Activated CD8-positive, alpha-beta T cell treated with anti-CD3 and anti-CD28 coated beads for 36 hours (primary cell): ENCODE measurements at regions not wholly inside any gene's neighbourhood (a gene's known extent, or its start where the extent isn't known, plus 50 kb on each side); places are given as distances from the start of the nearest gene placed in this dataset.

ENCODE experiments used
- ATAC-seq: fragments of 200-7000 bp; cut with Tn5 transposase; one replicate; pipeline ENCODE4 v1.10.0; 2021; ENCODE audit warnings: mild to moderate bottlenecking, moderate library complexity
- CTCF ChIA-PET: fragments of 350-600 bp; sonication (Branson Sonifier 250); formaldehyde crosslinking; loops from one replicate; lab custom pipeline; 2021; ENCODE audit warnings: antibody characterized with exemption; lab: Charles Lee
- POLR2A ChIA-PET: fragments of 350-600 bp; sonication (Branson Sonifier 250); formaldehyde crosslinking; loops from one replicate; lab custom pipeline; 2021; ENCODE audit warnings: antibody characterized with exemption; lab: Charles Lee
- DNase-seq: peaks from one replicate; pipeline ENCODE4 v3.0.0-alpha.2; 2020
- H3K27ac Mint-ChIP-seq: one replicate; pipeline ENCODE4 v1.8.0; 2021; ENCODE audit warnings: mild to moderate bottlenecking, mixed read lengths
- H3K27me3 Mint-ChIP-seq: one replicate; pipeline ENCODE4 v1.8.0; 2021; ENCODE audit warnings: mixed read lengths
- H3K36me3 Mint-ChIP-seq: one replicate; pipeline ENCODE4 v1.8.0; 2021; ENCODE audit warnings: low read depth, mixed read lengths
- H3K4me1 Mint-ChIP-seq: one replicate; pipeline ENCODE4 v1.8.0; 2021; ENCODE audit warnings: low read depth, mixed read lengths
- H3K4me3 Mint-ChIP-seq: one replicate; pipeline ENCODE4 v1.8.0; 2021; ENCODE audit warnings: mild to moderate bottlenecking, moderate library complexity, mixed read lengths
- H3K9me3 Mint-ChIP-seq: one replicate; pipeline ENCODE4 v1.8.0; 2021; ENCODE audit warnings: mixed read lengths
- intact Hi-C: fragments of 100-400 bp; cut with micrococcal nuclease; formaldehyde crosslinking; loops from one replicate; pipeline ENCODE4 v1.10.0; 2022
- TF ChIP-seq, protein P1 (sequence below): fragments of 200-600 bp; IDR thresholded peaks from one replicate; pipeline ENCODE4 v1.8.0; 2022; ENCODE audit warnings: antibody characterized with exemption, mild to moderate bottlenecking

DNA sequence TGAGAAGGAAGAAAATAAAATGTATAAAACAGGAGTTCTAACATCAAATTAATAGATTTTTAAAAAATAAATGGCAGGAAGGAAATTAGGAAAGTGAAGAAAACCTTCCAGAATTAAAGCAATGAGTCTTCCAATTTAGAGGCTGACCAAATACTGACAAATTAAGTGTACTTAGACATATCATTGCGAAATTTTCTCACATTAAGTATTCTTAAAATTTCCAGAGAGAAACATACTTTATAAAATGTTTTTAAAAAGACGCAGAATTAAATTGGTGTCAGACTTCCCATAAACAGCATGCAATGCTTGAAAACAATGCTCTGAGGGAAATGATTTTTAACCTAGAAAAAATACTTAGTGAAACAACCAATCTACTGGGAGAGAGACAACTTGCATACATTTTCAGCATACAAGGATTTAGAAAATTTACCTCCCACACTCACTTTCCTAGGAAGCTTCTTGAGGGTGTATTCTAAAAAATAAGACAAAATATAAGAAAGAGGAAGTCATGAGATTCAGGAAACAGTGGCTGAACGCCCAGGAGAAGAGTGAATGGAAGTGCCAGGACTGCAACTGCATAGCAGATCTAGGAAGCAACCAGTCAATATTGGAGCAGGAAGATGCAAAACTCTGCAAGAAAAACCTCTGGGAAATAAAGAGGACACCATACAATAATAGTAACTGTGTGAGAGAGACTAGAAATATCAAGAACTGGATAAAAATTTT, 339.9 kb downstream of the ADCYAP1 start:
- no peak for ATAC-seq
- no peaks in the 10 kb centered on the region for H3K36me3 Mint-ChIP-seq
- no peak for DNase-seq
- CTCF ChIA-PET = no interaction called here
- no peaks in the 10 kb centered on the region for H3K9me3 Mint-ChIP-seq
- POLR2A ChIA-PET = no interaction called here
- no peak overlapping the region for H3K4me3 Mint-ChIP-seq
- intact Hi-C loops = no loop called here
- TF ChIP-seq, protein P1, sequence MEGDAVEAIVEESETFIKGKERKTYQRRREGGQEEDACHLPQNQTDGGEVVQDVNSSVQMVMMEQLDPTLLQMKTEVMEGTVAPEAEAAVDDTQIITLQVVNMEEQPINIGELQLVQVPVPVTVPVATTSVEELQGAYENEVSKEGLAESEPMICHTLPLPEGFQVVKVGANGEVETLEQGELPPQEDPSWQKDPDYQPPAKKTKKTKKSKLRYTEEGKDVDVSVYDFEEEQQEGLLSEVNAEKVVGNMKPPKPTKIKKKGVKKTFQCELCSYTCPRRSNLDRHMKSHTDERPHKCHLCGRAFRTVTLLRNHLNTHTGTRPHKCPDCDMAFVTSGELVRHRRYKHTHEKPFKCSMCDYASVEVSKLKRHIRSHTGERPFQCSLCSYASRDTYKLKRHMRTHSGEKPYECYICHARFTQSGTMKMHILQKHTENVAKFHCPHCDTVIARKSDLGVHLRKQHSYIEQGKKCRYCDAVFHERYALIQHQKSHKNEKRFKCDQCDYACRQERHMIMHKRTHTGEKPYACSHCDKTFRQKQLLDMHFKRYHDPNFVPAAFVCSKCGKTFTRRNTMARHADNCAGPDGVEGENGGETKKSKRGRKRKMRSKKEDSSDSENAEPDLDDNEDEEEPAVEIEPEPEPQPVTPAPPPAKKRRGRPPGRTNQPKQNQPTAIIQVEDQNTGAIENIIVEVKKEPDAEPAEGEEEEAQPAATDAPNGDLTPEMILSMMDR = no peak
- no peaks in the 10 kb centered on the region for H3K27me3 Mint-ChIP-seq
- no peak overlapping the region for H3K27ac Mint-ChIP-seq
- no peaks in the 10 kb centered on the region for H3K4me1 Mint-ChIP-seq

GRCh38 chr18:1246827-1247226, 342.2 kb downstream of the ADCYAP1 start:
- H3K4me3 Mint-ChIP-seq = no peak overlapping the region
- no peak for ATAC-seq
- TF ChIP-seq, protein P1 = no peak
- no peaks in the 10 kb centered on the region for H3K36me3 Mint-ChIP-seq
- H3K27me3 Mint-ChIP-seq = no peaks in the 10 kb centered on the region
- intact Hi-C loops = no loop called here
- ChIA-PET CTCF (no interaction called here), POLR2A (no interaction called here)
- H3K9me3 Mint-ChIP-seq = no peaks in the 10 kb centered on the region
- H3K27ac Mint-ChIP-seq = no peak overlapping the region
- DNase-seq = no peak
- no peaks in the 10 kb centered on the region for H3K4me1 Mint-ChIP-seq

DNA sequence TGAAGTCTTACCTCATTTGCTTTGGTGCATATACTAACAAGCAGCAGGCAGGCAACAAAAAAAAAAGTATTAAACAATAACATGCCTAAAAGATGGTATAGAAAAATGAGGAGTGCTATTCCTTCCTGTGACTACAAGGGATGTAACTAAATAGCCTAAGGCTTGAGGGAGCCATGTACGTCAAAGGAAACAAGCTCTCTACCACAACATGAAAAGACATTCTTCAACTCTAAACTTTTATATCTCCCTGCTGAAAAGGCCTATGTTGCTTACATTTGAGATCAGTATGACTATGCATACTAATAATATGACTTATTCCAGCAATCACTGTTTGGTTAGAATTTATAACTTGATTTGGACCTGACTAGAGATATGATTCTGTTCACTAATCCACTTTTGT, 347.9 kb downstream of the ADCYAP1 start:
- ChIA-PET CTCF (interaction anchor here (1.3 kb wide), 1 partner anchor 14 kb away, joined by 3 read pairs; no protein-coding TSS in a partner anchor), POLR2A (interaction anchor here (0.6 kb wide), 1 partner anchor 176 kb away, joined by 3 read pairs; no protein-coding TSS in a partner anchor)
- Mint-ChIP-seq H3K4me1 (no peaks in the 10 kb centered on the region), H3K9me3 (no peaks in the 10 kb centered on the region), H3K36me3 (no peaks in the 10 kb centered on the region), H3K4me3 (no peak overlapping the region), H3K27ac (no peak overlapping the region), H3K27me3 (no peaks in the 10 kb centered on the region)
- intact Hi-C loops = no loop called here
- TF ChIP-seq, protein P1 = no peak
- DNase-seq (no peak), ATAC-seq (no peak)

DNA sequence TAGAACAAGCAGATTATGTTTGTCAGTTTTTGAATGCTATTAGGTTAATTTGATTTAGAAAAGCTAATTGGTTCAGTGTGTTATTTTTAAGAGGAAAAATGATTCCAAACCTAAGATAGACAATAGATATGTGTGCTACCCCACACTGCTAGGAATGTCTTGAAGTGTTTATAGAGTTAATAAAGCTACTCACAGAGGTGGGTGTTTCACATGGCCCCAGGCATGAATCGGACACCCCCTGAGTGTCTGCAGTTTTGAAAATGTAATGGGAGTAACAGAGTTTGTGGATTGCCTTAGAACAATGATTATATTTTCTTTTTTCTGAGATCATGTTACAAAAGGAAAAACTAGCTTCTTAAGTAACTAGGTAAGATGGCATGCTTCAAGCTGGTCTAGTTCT, 348.3 kb downstream of the ADCYAP1 start:
- TF ChIP-seq, protein P1 = no peak
- no peak for DNase-seq
- intact Hi-C loops = no loop called here
- no peaks in the 10 kb centered on the region for H3K4me1 Mint-ChIP-seq
- H3K27me3 Mint-ChIP-seq = no peaks in the 10 kb centered on the region
- no peak for ATAC-seq
- H3K27ac Mint-ChIP-seq = no peak overlapping the region
- no peak overlapping the region for H3K4me3 Mint-ChIP-seq
- ChIA-PET CTCF (interaction anchor here (1.3 kb wide), 1 partner anchor 14 kb away, joined by 3 read pairs; no protein-coding TSS in a partner anchor), POLR2A (interaction anchor here (0.6 kb wide), 1 partner anchor 176 kb away, joined by 3 read pairs; no protein-coding TSS in a partner anchor)
- no peaks in the 10 kb centered on the region for H3K36me3 Mint-ChIP-seq
- no peaks in the 10 kb centered on the region for H3K9me3 Mint-ChIP-seq

DNA sequence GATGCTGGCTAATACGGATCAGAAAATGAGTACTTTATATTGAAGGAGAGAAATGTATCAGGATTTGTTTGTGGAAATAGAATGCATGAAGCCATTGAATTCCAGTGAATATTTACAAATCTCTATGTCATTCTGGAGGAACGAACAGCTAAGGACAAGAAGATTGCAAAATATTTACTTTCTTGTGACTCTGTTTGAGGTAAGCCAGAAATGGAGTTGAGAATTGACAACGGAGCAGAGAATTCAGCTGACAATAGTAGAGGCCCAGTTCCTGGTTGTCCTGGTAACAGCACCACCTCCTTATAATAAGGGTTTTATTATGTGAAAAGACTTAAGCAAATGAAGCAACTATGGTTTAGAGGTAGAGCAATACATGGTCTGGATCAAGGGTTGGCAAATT, 349.2 kb downstream of the ADCYAP1 start:
- no peak for ATAC-seq
- no peak for DNase-seq
- Mint-ChIP-seq H3K9me3 (no peaks in the 10 kb centered on the region), H3K36me3 (no peaks in the 10 kb centered on the region), H3K27me3 (no peaks in the 10 kb centered on the region), H3K4me1 (no peaks in the 10 kb centered on the region), H3K4me3 (no peak overlapping the region), H3K27ac (no peak overlapping the region)
- TF ChIP-seq, protein P1 = no peak
- ChIA-PET CTCF (no interaction called here), POLR2A (no interaction called here)
- intact Hi-C loops = no loop called here
